ENCODE measurements at regions not wholly inside any gene's neighbourhood (a gene's known extent, or its start where the extent isn't known, plus 50 kb on each side); places are given as distances from the start of the nearest gene placed in this dataset.

- TF ChIP-seq POLR2AphosphoS5 (IDR thresholded peaks at IDR 0.05; ENCODE audit: borderline replicate concordance, low read depth, low read length) (no peak), EZH2 (IDR thresholded peaks at IDR 0.05) (no peak), FOXP2 (optimal IDR thresholded peaks at IDR 0.05; ENCODE audit: control extremely low read depth, extremely low read length, insufficient read depth) (no peak)
Observed at GRCh38 chr13:87052731-87053130, 618.4 kb upstream of the SLITRK5 start.

All from SK-N-MC (cell line).